PC-3 (cell line): ENCODE measurements at regions not wholly inside any gene's neighbourhood (a gene's known extent, or its start where the extent isn't known, plus 50 kb on each side); places are given as distances from the start of the nearest gene placed in this dataset.

Experiments used
- ATAC-seq: fragments of 200-7000 bp; cut with Tn5 transposase; 2 replicates; pipeline ENCODE4 v1.9.1; 2020; ENCODE audit warnings: mild to moderate bottlenecking, moderate library complexity
- BruUV-seq: library from RNA; stranded (reverse); fragments of 400-500 nt; replicated peaks from 2 replicates; lab custom pipeline; 2021; lab: Mats Ljungman, UMichigan
- CTCF ChIA-PET: fragments of 300-600 bp; sonication (Branson Sonifier 250); formaldehyde crosslinking; loops from one replicate; lab custom pipeline; 2022; ENCODE audit warnings: antibody characterized with exemption; lab: Charles Lee
- POLR2A ChIA-PET: fragments of 300-600 bp; sonication (Branson Sonifier 250); formaldehyde crosslinking; loops from one replicate; lab custom pipeline; 2022; ENCODE audit warnings: antibody characterized with exemption; ENCODE audit not compliant: unreplicated experiment; lab: Charles Lee
- DNase-seq: peaks from one replicate; pipeline ENCODE4 v3.0.0-alpha.2; 2015
- H2AFZ ChIP-seq: fragments of 300-600 bp; sonication (generic); 2 replicates; pipeline ENCODE4 v1.6.0; 2016; ENCODE audit warnings: antibody characterized with exemption, low read length
- H3F3A ChIP-seq: fragments of 300-600 bp; sonication (generic); one replicate; pipeline ENCODE4 v1.6.0; 2017; ENCODE audit warnings: antibody characterized with exemption, low read length, control low read depth, mild to moderate bottlenecking; ENCODE audit not compliant: unreplicated experiment
- H3K27ac ChIP-seq: fragments of 300-600 bp; sonication (generic); 2 replicates; pipeline ENCODE4 v1.5.1; 2016; ENCODE audit warnings: mild to moderate bottlenecking, low read length
- H3K27me3 ChIP-seq: fragments of 300-600 bp; sonication (generic); 2 replicates; pipeline ENCODE4 v1.6.1; 2016; ENCODE audit warnings: low read length, mixed read lengths
- H3K36me3 ChIP-seq: fragments of 300-600 bp; sonication (generic); 2 replicates; pipeline ENCODE4 v1.6.1; 2016; ENCODE audit warnings: low read depth, mixed run types, low read length, mixed read lengths
- H3K4me1 ChIP-seq: fragments of 300-600 bp; sonication (generic); 2 replicates; pipeline ENCODE4 v1.5.1; 2016; ENCODE audit warnings: low read length; ENCODE audit not compliant: insufficient read depth
- H3K4me2 ChIP-seq: fragments of 300-600 bp; sonication (generic); 2 replicates; pipeline ENCODE4 v1.6.0; 2016; ENCODE audit warnings: low read length
- H3K4me3 ChIP-seq: fragments of 300-600 bp; sonication (generic); 2 replicates; pipeline ENCODE4 v1.5.1; 2016; ENCODE audit warnings: mild to moderate bottlenecking, low read length, mixed read lengths
- H3K79me2 ChIP-seq: fragments of 300-600 bp; sonication (generic); 2 replicates; pipeline ENCODE4 v1.6.1; 2017; ENCODE audit warnings: low read length, mixed read lengths
- H3K9ac ChIP-seq: fragments of 300-600 bp; sonication (generic); 2 replicates; pipeline ENCODE4 v1.6.0; 2016; ENCODE audit warnings: mild to moderate bottlenecking, low read length
- H3K9me2 ChIP-seq: fragments of 300-600 bp; sonication (generic); replicated peaks from 2 replicates; pipeline ENCODE4 v1.6.1; 2016; ENCODE audit warnings: mixed run types, low read length, mixed read lengths
- H3K9me3 ChIP-seq: fragments of 300-600 bp; sonication (generic); 2 replicates; pipeline ENCODE4 v1.6.1; 2016; ENCODE audit warnings: low read length, mixed read lengths
- H4K20me1 ChIP-seq: fragments of 300-600 bp; sonication (generic); 2 replicates; pipeline ENCODE4 v1.6.1; 2016; ENCODE audit warnings: low read length, mixed read lengths
- CTCF ChIP-seq: fragments of 300-600 bp; sonication (generic); conservative IDR thresholded peaks from 2 replicates; pipeline ENCODE4 v1.5.1; 2017; ENCODE audit warnings: antibody characterized with exemption, low read depth, mild to moderate bottlenecking, low read length
- EZH2 ChIP-seq: fragments of 300-600 bp; sonication (generic); IDR thresholded peaks from one replicate; pipeline ENCODE4 v1.6.1; 2017; ENCODE audit warnings: antibody characterized with exemption, mild to moderate bottlenecking, low read length; ENCODE audit not compliant: unreplicated experiment
- EZH2phosphoT487 ChIP-seq: fragments of 300-600 bp; sonication (generic); IDR thresholded peaks from 2 replicates; pipeline ENCODE4 v1.6.1; 2018; ENCODE audit warnings: mild to moderate bottlenecking, antibody characterized with exemption, low read length, borderline replicate concordance
- intact Hi-C: fragments of 100-400 bp; cut with micrococcal nuclease; formaldehyde crosslinking; loops from 2 replicates; pipeline ENCODE4 v1.9.0; 2023

GRCh38 chr6:142544199-142544838 lies 242.5 kb downstream of the ADGRG6 start:
- no peak overlapping the region for H2AFZ ChIP-seq
- no TSS peak for BruUV-seq

GRCh38 chr6:142545147-142545546 lies 243.3 kb downstream of the ADGRG6 start:
- ChIA-PET POLR2A (no interaction called here), CTCF (no interaction called here)
- Histone ChIP-seq H3F3A (no peaks in the 10 kb centered on the region), H3K36me3 (no peaks in the 10 kb centered on the region), H2AFZ (no peak overlapping the region), H3K4me3 (no peak overlapping the region), H3K4me1 (peaks cover 11% of the 10 kb centered on the region; the same call in 1 of the 2 replicates), H3K79me2 (no peaks in the 10 kb centered on the region), H3K27me3 (no peaks in the 10 kb centered on the region), H3K9ac (no peak overlapping the region), H4K20me1 (no peaks in the 10 kb centered on the region), H3K9me3 (no peaks in the 10 kb centered on the region), H3K4me2 (no peak overlapping the region), H3K27ac (no peak overlapping the region), H3K9me2 (no peaks in the 10 kb centered on the region)
- intact Hi-C loops: no loop called here
- no peak for ATAC-seq
- DNase-seq: no peak
- no TSS peak for BruUV-seq
- TF ChIP-seq EZH2phosphoT487: no peak

More at GRCh38 chr6:142544199-142544838, 242.5 kb downstream of the ADGRG6 start:
- H3F3A ChIP-seq: no peaks in the 10 kb centered on the region
- H3K9me3 ChIP-seq: no peaks in the 10 kb centered on the region
- ChIA-PET CTCF (no interaction called here), POLR2A (no interaction called here)
- no peak overlapping the region for H3K4me2 ChIP-seq
- no peaks in the 10 kb centered on the region for H3K27me3 ChIP-seq
- H3K79me2 ChIP-seq: no peaks in the 10 kb centered on the region
- TF ChIP-seq CTCF (no peak), EZH2 (no peak), EZH2phosphoT487 (no peak)
- no peaks in the 10 kb centered on the region for H4K20me1 ChIP-seq
- ATAC-seq: no peak
- no peak for DNase-seq
- no peaks in the 10 kb centered on the region for H3K9me2 ChIP-seq
- H3K4me3 ChIP-seq: no peak overlapping the region
- H3K27ac ChIP-seq: no peak overlapping the region
- intact Hi-C loops: no loop called here
- H3K4me1 ChIP-seq: peaks cover 11% of the 10 kb centered on the region; the same call in 1 of the 2 replicates
- H3K9ac ChIP-seq: no peak overlapping the region
- no peaks in the 10 kb centered on the region for H3K36me3 ChIP-seq

GRCh38 chr6:142548566-142548965 lies 246.8 kb downstream of the ADGRG6 start:
- ATAC-seq: no peak
- H2AFZ ChIP-seq: no peak overlapping the region
- BruUV-seq: no TSS peak

More at GRCh38 chr6:142548566-142548965, 246.8 kb downstream of the ADGRG6 start:
- TF ChIP-seq CTCF: no peak
- TF ChIP-seq EZH2phosphoT487: no peak
- TF ChIP-seq EZH2: no peak
- CTCF ChIA-PET: no interaction called here
- intact Hi-C loops: no loop called here
- H3K27me3 ChIP-seq: no peaks in the 10 kb centered on the region
- H4K20me1 ChIP-seq: no peaks in the 10 kb centered on the region
- H3K4me2 ChIP-seq: no peak overlapping the region
- H3K9ac ChIP-seq: no peak overlapping the region
- H3K9me2 ChIP-seq: no peaks in the 10 kb centered on the region
- no peak overlapping the region for H3K27ac ChIP-seq
- no peaks in the 10 kb centered on the region for H3K79me2 ChIP-seq
- no peak for DNase-seq
- peaks cover 7% of the 10 kb centered on the region; the same call in 1 of the 2 replicates for H3K4me1 ChIP-seq
- no peaks in the 10 kb centered on the region for H3K36me3 ChIP-seq
- no peaks in the 10 kb centered on the region for H3K9me3 ChIP-seq
- POLR2A ChIA-PET: no interaction called here
- no peak overlapping the region for H3K4me3 ChIP-seq
- no peaks in the 10 kb centered on the region for H3F3A ChIP-seq
